Lower leg skin (tissue), 3 donors: ENCODE measurements at regions not wholly inside any gene's neighbourhood (a gene's known extent, or its start where the extent isn't known, plus 50 kb on each side); places are given as distances from the start of the nearest gene placed in this dataset.

Experiments
- POLR2A ChIP-seq, 2 donors: fragments of 450-650 bp; IDR thresholded peaks; one replicate each; pipeline ENCODE4 v1.6.1; 2016 to 2017; ENCODE audit warnings: antibody characterized with exemption in 2 of 2, mild to moderate bottlenecking in 1 of 2, moderate library complexity in 1 of 2
- TF ChIP-seq, protein P1 (sequence below), 3 donors: fragments of 450-650 bp; IDR thresholded peaks; one replicate each; pipeline ENCODE4 v1.5.1; 2016; ENCODE audit warnings: antibody characterized with exemption in 3 of 3, mild to moderate bottlenecking in 3 of 3, moderate library complexity in 2 of 3

DNA sequence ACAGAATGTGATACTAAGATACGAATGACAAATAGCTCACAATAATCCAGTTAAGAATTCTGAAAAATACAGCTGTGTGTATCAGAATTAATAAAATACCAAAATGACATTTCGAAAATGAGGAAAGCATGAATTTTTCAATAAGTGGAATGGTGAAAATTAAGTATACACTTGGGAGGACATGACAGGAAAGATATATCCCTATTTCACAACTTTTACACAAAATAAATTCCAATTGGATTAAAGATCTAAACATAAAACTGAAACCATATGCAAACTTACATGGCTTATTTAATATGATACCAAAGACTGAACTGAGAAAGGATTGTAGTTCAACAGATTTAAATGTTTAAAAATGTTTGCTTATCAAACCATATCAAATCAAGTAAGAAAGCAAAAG is 510.4 kb upstream of the ADAMTS5 start:
- no peak for TF ChIP-seq POLR2A (IDR thresholded peaks at IDR 0.05)
- TF ChIP-seq, protein P1, sequence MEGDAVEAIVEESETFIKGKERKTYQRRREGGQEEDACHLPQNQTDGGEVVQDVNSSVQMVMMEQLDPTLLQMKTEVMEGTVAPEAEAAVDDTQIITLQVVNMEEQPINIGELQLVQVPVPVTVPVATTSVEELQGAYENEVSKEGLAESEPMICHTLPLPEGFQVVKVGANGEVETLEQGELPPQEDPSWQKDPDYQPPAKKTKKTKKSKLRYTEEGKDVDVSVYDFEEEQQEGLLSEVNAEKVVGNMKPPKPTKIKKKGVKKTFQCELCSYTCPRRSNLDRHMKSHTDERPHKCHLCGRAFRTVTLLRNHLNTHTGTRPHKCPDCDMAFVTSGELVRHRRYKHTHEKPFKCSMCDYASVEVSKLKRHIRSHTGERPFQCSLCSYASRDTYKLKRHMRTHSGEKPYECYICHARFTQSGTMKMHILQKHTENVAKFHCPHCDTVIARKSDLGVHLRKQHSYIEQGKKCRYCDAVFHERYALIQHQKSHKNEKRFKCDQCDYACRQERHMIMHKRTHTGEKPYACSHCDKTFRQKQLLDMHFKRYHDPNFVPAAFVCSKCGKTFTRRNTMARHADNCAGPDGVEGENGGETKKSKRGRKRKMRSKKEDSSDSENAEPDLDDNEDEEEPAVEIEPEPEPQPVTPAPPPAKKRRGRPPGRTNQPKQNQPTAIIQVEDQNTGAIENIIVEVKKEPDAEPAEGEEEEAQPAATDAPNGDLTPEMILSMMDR (IDR thresholded peaks at IDR 0.05): no peak
